Epithelial cell of esophagus (primary cell): ENCODE measurements at regions not wholly inside any gene's neighbourhood (a gene's known extent, or its start where the extent isn't known, plus 50 kb on each side); places are given as distances from the start of the nearest gene placed in this dataset.

Experiments used
- DNase-seq: peaks from one replicate; pipeline ENCODE4 v3.0.0; 2010; ENCODE audit warnings: low read depth
- H3K4me3 ChIP-seq: 2 replicates; pipeline ENCODE4 v1.5.1; 2011; ENCODE audit warnings: mild to moderate bottlenecking, low read length, control low read depth
- CTCF ChIP-seq: IDR thresholded peaks from 2 replicates; pipeline ENCODE4 v1.5.1; 2011; ENCODE audit warnings: low read depth, mild to moderate bottlenecking, low read length, control low read depth, inconsistent platforms; ENCODE audit not compliant: insufficient read depth; ENCODE audit errors: missing control alignments

GRCh38 chr5:92990771-92991170 is 590.2 kb downstream of the NR2F1-AS1 start:
- DNase-seq, result no peak
- no peak for TF ChIP-seq CTCF
- no peak overlapping the region for H3K4me3 ChIP-seq

GRCh38 chr5:92981001-92981400 is 600.0 kb downstream of the NR2F1-AS1 start:
- no peak for DNase-seq
- no peak for TF ChIP-seq CTCF
- no peak overlapping the region for H3K4me3 ChIP-seq

GRCh38 chr5:92980491-92980890 is 600.5 kb downstream of the NR2F1-AS1 start:
- H3K4me3 ChIP-seq, result no peak overlapping the region
- peak; percentile 73 for DNase-seq
- no peak for TF ChIP-seq CTCF

- no peak for TF ChIP-seq CTCF
- H3K4me3 ChIP-seq, result no peak overlapping the region
- no peak for DNase-seq
Observed at GRCh38 chr5:92979716-92980115, 601.3 kb downstream of the NR2F1-AS1 start.

GRCh38 chr5:92977846-92978540 is 603.0 kb downstream of the NR2F1-AS1 start:
- H3K4me3 ChIP-seq, result no peak overlapping the region
- TF ChIP-seq CTCF, result no peak
- DNase-seq, result peak; percentile 24

- no peak overlapping the region for H3K4me3 ChIP-seq
- TF ChIP-seq CTCF, result no peak
Observed at GRCh38 chr5:92976156-92976555, 604.9 kb downstream of the NR2F1-AS1 start.

GRCh38 chr5:92969781-92970237 is 611.2 kb downstream of the NR2F1-AS1 start:
- no peak for DNase-seq
- no peak overlapping the region for H3K4me3 ChIP-seq
- TF ChIP-seq CTCF, result no peak

More at GRCh38 chr5:92976156-92976555, 604.9 kb downstream of the NR2F1-AS1 start:
- DNase-seq, result no peak
